ENCODE measurements at regions not wholly inside any gene's neighbourhood (a gene's known extent, or its start where the extent isn't known, plus 50 kb on each side); places are given as distances from the start of the nearest gene placed in this dataset.

GRCh38 chr13:66021846-66022245 lies 1208.3 kb downstream of the PCDH9 start:
- H3K27me3 ChIP-seq: no peaks in the 10 kb centered on the region
- TF ChIP-seq EP300 (IDR thresholded peaks at IDR 0.05): no peak
- no peak for TF ChIP-seq POLR2A (IDR thresholded peaks at IDR 0.05)
- TF ChIP-seq POLR2AphosphoS5 (IDR thresholded peaks at IDR 0.05): no peak
- TF ChIP-seq, protein P1, sequence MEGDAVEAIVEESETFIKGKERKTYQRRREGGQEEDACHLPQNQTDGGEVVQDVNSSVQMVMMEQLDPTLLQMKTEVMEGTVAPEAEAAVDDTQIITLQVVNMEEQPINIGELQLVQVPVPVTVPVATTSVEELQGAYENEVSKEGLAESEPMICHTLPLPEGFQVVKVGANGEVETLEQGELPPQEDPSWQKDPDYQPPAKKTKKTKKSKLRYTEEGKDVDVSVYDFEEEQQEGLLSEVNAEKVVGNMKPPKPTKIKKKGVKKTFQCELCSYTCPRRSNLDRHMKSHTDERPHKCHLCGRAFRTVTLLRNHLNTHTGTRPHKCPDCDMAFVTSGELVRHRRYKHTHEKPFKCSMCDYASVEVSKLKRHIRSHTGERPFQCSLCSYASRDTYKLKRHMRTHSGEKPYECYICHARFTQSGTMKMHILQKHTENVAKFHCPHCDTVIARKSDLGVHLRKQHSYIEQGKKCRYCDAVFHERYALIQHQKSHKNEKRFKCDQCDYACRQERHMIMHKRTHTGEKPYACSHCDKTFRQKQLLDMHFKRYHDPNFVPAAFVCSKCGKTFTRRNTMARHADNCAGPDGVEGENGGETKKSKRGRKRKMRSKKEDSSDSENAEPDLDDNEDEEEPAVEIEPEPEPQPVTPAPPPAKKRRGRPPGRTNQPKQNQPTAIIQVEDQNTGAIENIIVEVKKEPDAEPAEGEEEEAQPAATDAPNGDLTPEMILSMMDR (IDR thresholded peaks at IDR 0.05): no peak
- WGBS, 2 donors (ENCODE audit: low coverage in 1 of 2): 67% methylated on average over 1 of the region's 1 CpG
- no peak overlapping the region for H3K4me3 ChIP-seq
- no peak overlapping the region for H3K27ac ChIP-seq
- H3K36me3 ChIP-seq: no peaks in the 10 kb centered on the region
- H3K9me3 ChIP-seq: no peaks in the 10 kb centered on the region
- no peak for ATAC-seq
- H3K4me1 ChIP-seq: no peaks in the 10 kb centered on the region

DNA sequence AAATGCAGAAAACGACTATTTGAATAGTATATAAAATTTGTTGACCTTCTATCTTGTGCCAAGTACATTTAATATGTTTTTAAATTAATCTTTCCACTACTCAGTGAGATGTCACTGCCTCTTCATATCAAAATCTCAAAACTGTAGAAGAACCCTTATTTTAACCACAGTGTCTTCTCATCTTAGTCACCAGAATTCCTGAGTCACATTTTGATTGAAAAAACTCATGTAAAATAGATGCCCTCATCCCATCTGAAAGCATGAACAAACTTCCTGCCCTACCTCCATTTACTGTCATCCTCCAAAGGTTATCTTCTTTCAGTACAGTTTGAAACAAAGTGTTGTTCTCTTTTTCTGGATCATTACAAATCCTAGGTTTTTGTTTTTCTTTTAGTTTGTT lies 1215.4 kb downstream of the PCDH9 start:
- no peak overlapping the region for H3K27ac ChIP-seq

GRCh38 chr13:66009241-66009640 lies 1220.9 kb downstream of the PCDH9 start:
- WGBS, 2 donors (ENCODE audit: low coverage in 1 of 2): 90% methylated on average over 2 of the region's 30 CpGs; no CpG with 5 or more reads in 1 of the 2 donors
- Histone ChIP-seq H3K36me3 (no peaks in the 10 kb centered on the region), H3K27me3 (no peaks in the 10 kb centered on the region)

More for the DNA sequence above, 1215.4 kb downstream of the PCDH9 start:
- Histone ChIP-seq H3K4me1 (no peaks in the 10 kb centered on the region), H3K4me3 (no peak overlapping the region), H3K27me3 (no peaks in the 10 kb centered on the region), H3K9me3 (peaks cover 0 to 6% (median 0%) of the 10 kb centered on the region in 3 donors), H3K36me3 (no peaks in the 10 kb centered on the region)
- no peak for ATAC-seq
- WGBS, 2 donors (ENCODE audit: low coverage in 1 of 2): 36 to 67% methylated on average over 1 of the region's 1 CpG
- TF ChIP-seq, protein P1 (IDR thresholded peaks at IDR 0.05): no peak
- TF ChIP-seq POLR2A (IDR thresholded peaks at IDR 0.05): no peak
- TF ChIP-seq EP300 (IDR thresholded peaks at IDR 0.05): no peak
- TF ChIP-seq POLR2AphosphoS5 (IDR thresholded peaks at IDR 0.05): no peak

GRCh38 chr13:66003558-66003957 lies 1226.6 kb downstream of the PCDH9 start:
- no peaks in the 10 kb centered on the region for H3K36me3 ChIP-seq
- no peak for ATAC-seq
- TF ChIP-seq POLR2AphosphoS5 (IDR thresholded peaks at IDR 0.05) (no peak), EP300 (IDR thresholded peaks at IDR 0.05) (no peak), POLR2A (IDR thresholded peaks at IDR 0.05) (no peak)
- TF ChIP-seq, protein P1 (IDR thresholded peaks at IDR 0.05): no peak
- H3K27me3 ChIP-seq: no peaks in the 10 kb centered on the region
- H3K9me3 ChIP-seq: no peaks in the 10 kb centered on the region
- H3K4me1 ChIP-seq: no peaks in the 10 kb centered on the region
- 93 to 94% methylated on average over 1 of the region's 1 CpG for WGBS, 2 donors (ENCODE audit: low coverage in 1 of 2)
- no peak overlapping the region for H3K27ac ChIP-seq
- H3K4me3 ChIP-seq: no peak overlapping the region

More at GRCh38 chr13:66009241-66009640, 1220.9 kb downstream of the PCDH9 start:
- TF ChIP-seq EP300 (IDR thresholded peaks at IDR 0.05): no peak
- TF ChIP-seq, protein P1 (IDR thresholded peaks at IDR 0.05): no peak
- TF ChIP-seq POLR2AphosphoS5 (IDR thresholded peaks at IDR 0.05): no peak
- no peak for TF ChIP-seq POLR2A (IDR thresholded peaks at IDR 0.05)
- H3K4me1 ChIP-seq: no peaks in the 10 kb centered on the region
- no peak overlapping the region for H3K4me3 ChIP-seq
- peaks cover 0 to 6% (median 0%) of the 10 kb centered on the region in 3 donors for H3K9me3 ChIP-seq
- no peak overlapping the region for H3K27ac ChIP-seq
- ATAC-seq: no peak

DNA sequence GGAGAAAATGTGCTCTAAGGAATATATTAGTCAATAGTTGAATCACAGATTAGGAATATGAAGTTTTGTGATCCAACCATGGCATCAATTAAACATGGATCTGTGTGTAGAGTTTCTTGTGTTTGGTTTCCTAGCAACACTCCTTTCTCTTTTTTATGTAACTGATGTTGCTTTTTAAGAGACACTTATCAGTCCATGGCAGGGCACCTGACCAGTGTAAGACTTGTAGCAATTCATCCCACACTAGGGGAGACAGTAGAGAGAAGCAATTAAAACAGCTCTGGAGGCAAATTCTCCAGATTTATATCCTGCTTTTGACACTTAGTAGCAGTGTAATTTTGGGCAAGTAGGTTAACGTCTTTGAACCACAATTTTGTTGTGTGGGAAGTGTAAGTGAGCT lies 1229.0 kb downstream of the PCDH9 start:
- Histone ChIP-seq H3K4me3 (no peak overlapping the region), H3K27me3 (no peaks in the 10 kb centered on the region), H3K4me1 (no peaks in the 10 kb centered on the region), H3K9me3 (no peaks in the 10 kb centered on the region), H3K27ac (no peak overlapping the region), H3K36me3 (no peaks in the 10 kb centered on the region)
- TF ChIP-seq EP300 (IDR thresholded peaks at IDR 0.05) (no peak), POLR2AphosphoS5 (IDR thresholded peaks at IDR 0.05) (no peak), POLR2A (IDR thresholded peaks at IDR 0.05) (no peak)
- TF ChIP-seq, protein P1 (IDR thresholded peaks at IDR 0.05): no peak
- 67 to 75% methylated on average over 1 of the region's 1 CpG for WGBS, 2 donors (ENCODE audit: low coverage in 1 of 2)
- no peak for ATAC-seq

Data from gastroesophageal sphincter (tissue), 4 donors.